GM19324 (cell line): ENCODE measurements at regions not wholly inside any gene's neighbourhood (a gene's known extent, or its start where the extent isn't known, plus 50 kb on each side); places are given as distances from the start of the nearest gene placed in this dataset.

Source experiments
- ATAC-seq: cut with Tn5 transposase; IDR thresholded peaks from one replicate; pipeline ENCODE4 v1.9.1; 2021; ENCODE audit warnings: mild to moderate bottlenecking, moderate library complexity; ENCODE audit not compliant: unreplicated experiment, low FRiP score

- no peak for ATAC-seq
Measured at GRCh38 chr6:112690497-112691202, 343.5 kb downstream of the RFPL4B start.

- ATAC-seq, result no peak
Measured at GRCh38 chr6:112691289-112691688, 344.2 kb downstream of the RFPL4B start.

- no peak for ATAC-seq
Measured at GRCh38 chr6:112695001-112695400, 347.9 kb downstream of the RFPL4B start.

DNA sequence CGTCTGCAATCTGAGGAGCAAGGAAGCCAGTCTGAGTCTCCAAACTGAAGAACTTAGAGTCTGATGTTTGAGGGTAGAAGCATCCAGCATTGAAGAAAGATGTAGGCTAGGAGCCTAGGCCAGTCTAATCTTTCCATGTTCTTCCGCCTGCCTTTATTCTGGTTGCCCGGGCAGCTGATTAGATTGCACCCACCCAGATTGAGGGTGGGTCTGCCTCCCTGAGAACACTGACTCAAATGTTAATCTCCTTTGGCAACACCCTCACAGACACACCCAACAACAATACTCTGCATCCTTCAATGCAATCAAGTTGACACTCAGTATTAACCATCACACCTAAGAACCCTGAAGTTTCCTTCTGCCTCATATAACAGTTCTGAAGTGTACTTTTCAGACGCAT, 350.1 kb downstream of the RFPL4B start:
- no peak for ATAC-seq

- ATAC-seq, result no peak
Measured at GRCh38 chr6:112701201-112701600, 354.1 kb downstream of the RFPL4B start.

DNA sequence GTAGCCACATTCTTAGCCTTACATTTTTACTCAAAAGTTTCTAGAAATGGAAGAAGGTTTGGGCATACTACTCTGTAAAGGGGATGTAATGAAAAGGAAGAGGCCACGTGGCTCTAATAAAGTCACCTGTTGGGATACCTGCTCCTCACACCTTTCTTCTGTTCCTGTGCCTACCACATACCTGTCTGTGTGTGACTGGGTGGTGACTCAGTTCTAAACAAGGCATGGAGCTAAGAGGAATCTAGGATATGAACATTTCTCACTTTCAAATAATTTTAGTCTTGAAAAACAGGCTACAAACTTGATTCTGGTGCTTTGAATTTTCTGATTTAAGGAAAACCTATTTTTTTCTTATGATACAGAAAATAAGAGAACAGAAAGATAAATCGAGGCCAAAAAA, 363.6 kb downstream of the RFPL4B start:
- no peak for ATAC-seq

GRCh38 chr6:112713402-112713801, 366.3 kb downstream of the RFPL4B start:
- ATAC-seq, result no peak

- no peak for ATAC-seq
Measured at GRCh38 chr6:112717401-112717800, 370.3 kb downstream of the RFPL4B start.

DNA sequence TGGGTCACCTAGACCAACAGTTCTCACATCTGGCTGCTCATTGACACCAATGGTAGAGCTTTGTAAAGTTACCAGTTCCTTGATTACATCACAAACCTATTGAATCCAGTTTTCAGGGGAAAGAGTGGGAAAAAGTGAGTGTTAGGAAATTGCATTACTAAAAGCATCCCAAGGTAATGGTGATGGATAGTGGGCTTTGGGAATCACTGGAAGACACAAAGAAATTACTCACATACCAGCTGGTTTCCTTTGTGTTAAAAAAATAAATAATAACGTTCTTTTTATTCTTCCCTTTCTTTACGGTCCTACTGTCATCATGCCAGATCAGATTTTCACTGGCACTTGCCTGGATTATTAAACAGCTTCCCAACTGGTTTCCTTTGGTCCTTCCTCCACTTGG, 370.7 kb downstream of the RFPL4B start:
- no peak for ATAC-seq

DNA sequence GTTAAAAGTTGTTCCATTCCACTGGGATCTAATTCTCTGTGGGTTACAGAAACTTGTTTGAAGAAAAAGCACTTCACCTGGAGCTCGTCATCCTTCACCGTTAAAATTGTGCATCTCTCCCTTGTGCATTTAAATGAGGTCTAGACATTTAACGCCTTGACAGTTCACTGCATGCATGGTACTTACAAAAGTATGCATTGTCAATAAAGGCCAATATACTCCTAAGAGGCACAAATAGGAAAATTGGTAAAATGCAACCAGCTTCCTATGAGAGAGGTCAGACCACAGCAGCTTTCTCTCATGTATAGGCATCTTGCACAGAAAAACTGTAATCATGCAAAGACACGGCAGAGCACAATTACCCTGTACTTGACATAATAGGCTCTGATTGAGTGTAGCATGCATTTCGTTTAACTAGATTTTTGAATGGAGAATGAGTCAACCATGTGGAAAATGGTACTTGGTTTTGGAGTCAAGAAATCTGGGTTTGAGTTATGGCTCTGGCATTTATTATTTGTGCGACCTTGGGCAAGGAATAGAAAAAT, 378.5 kb downstream of the RFPL4B start:
- no peak for ATAC-seq

DNA sequence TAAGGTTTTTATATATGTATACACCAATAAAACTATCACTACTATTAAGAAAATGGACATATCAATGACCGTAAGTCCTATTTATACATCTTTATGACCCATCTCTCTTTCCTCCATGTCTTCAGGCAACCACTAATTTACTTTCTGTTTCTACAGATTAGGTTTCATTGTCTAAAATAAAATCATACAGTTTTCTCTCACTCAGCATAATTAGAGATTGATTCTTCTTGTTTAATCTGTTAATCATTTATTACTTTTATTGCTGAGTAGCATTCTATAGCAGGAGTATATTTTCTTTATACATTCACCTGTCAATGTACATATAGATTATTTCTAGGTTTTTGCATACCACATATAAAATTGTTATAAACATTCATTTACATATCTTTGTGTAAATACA, 388.0 kb downstream of the RFPL4B start:
- ATAC-seq, result no peak

- no peak for ATAC-seq
Measured at GRCh38 chr6:112739766-112740165, 392.6 kb downstream of the RFPL4B start.

DNA sequence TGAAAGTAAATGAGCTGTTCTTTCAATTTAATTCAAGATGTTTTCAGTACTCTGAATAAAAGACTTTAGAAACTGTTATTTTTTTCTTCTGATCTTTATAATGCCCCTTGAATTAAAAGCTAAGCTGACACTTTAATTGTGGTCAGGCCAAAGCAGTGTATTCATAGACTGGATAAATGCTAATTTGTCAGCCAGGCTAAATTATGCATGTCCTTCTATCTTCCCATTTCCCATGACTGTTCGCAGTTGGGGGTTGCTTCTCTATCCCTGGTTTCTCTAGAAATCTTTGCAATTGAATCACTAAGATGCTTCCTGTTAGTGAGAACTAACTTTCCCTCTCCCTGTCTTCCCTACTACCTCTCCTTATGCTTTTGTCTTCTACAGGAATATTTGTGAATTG, 396.2 kb downstream of the RFPL4B start:
- ATAC-seq, result no peak

DNA sequence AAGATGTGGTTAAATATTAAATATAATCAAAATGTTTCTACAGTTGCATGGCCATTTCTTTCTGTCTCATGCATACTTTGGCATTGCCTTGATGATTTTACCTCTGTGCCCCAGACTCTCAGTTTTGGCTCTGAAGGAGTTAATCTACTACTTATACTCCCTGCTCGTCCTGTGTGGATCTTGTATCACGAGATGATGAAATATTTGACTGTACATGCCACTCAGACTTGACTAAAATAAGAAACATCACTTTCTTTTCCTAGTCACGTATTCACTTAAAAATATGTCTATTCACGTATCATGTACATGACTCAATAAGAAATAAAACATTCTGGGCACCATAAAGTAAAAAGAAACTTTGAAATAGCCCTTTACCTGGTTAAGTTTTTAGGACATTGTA, 397.7 kb downstream of the RFPL4B start:
- ATAC-seq, result no peak

- no peak for ATAC-seq
Measured at GRCh38 chr6:112745765-112746164, 398.6 kb downstream of the RFPL4B start.

DNA sequence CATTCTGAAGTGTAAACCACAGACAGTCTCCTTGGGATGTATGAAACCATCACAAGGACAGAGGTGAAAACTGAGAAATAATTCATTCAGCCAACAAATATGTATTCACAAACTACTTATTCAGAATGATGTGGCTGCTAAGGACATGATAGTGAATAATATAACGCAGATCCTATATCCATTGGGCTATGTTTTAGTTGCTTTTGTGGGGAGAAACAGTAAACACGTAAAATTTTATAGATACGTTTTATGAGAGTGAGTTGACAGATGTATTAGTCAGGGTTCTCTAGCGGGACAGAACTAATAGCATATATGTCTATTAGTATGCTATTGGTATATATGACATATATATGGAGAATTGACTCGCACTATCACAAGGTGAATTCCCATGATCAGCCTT, 402.5 kb downstream of the RFPL4B start:
- no peak for ATAC-seq

DNA sequence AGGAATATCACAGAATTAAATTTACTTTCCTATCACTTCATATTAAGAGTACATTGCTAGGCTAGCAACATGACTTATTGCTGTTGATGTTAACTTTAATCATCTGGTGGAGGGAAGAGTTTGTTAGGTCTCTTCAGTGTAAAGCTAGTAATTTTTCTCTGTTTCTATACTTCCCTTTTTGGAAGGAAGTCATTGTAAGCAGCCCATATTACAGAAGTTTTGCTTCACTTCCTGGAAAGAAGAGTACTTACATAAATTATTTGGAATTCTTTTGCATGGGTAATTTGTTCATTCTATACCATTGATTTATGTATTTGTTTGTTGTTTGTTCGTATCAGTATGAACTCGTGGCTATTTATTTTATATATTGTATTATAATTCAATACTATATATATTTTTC, 405.2 kb downstream of the RFPL4B start:
- no peak for ATAC-seq

GRCh38 chr6:112752791-112753190, 405.7 kb downstream of the RFPL4B start:
- no peak for ATAC-seq

- no peak for ATAC-seq
Measured at GRCh38 chr6:112760831-112761230, 413.7 kb downstream of the RFPL4B start.

GRCh38 chr6:112761740-112762139, 414.6 kb downstream of the RFPL4B start:
- ATAC-seq, result no peak

GRCh38 chr6:112764377-112764776, 417.2 kb downstream of the RFPL4B start:
- ATAC-seq, result no peak

GRCh38 chr6:112770308-112770707, 423.2 kb downstream of the RFPL4B start:
- no peak for ATAC-seq

GRCh38 chr6:112773187-112773586, 426.1 kb downstream of the RFPL4B start:
- no peak for ATAC-seq
